ENCODE measurements at regions not wholly inside any gene's neighbourhood (a gene's known extent, or its start where the extent isn't known, plus 50 kb on each side); places are given as distances from the start of the nearest gene placed in this dataset.

- TF ChIP-seq, protein P1, sequence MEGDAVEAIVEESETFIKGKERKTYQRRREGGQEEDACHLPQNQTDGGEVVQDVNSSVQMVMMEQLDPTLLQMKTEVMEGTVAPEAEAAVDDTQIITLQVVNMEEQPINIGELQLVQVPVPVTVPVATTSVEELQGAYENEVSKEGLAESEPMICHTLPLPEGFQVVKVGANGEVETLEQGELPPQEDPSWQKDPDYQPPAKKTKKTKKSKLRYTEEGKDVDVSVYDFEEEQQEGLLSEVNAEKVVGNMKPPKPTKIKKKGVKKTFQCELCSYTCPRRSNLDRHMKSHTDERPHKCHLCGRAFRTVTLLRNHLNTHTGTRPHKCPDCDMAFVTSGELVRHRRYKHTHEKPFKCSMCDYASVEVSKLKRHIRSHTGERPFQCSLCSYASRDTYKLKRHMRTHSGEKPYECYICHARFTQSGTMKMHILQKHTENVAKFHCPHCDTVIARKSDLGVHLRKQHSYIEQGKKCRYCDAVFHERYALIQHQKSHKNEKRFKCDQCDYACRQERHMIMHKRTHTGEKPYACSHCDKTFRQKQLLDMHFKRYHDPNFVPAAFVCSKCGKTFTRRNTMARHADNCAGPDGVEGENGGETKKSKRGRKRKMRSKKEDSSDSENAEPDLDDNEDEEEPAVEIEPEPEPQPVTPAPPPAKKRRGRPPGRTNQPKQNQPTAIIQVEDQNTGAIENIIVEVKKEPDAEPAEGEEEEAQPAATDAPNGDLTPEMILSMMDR (IDR thresholded peaks at IDR 0.05): no peak
- TF ChIP-seq EZH2phosphoT487 (IDR thresholded peaks at IDR 0.05) (no peak), EZH2 (IDR thresholded peaks at IDR 0.05) (no peak)
Observed at GRCh38 chr3:162332344-162332743, 835.7 kb downstream of the OTOL1 start.
